Activated CD4-positive, alpha-beta memory T cell treated with anti-CD3 and anti-CD28 coated beads, Interleukin-2, amount 10 ng/mL, durations not matched to agents 7 days and 5 days (primary cell): ENCODE measurements at regions not wholly inside any gene's neighbourhood (a gene's known extent, or its start where the extent isn't known, plus 50 kb on each side); places are given as distances from the start of the nearest gene placed in this dataset.

Source experiments
- CTCF ChIA-PET: fragments of 350-600 bp; sonication (Branson Sonifier 250); formaldehyde crosslinking; loops from one replicate; lab custom pipeline; 2021; ENCODE audit warnings: antibody characterized with exemption, inconsistent platforms; lab: Charles Lee
- POLR2A ChIA-PET: fragments of 350-600 bp; sonication (Branson Sonifier 250); formaldehyde crosslinking; loops from one replicate; lab custom pipeline; 2021; ENCODE audit warnings: antibody characterized with exemption; lab: Charles Lee
- DNase-seq: peaks from one replicate; pipeline ENCODE4 v3.0.0-alpha.2; 2020
- H3K27ac Mint-ChIP-seq: one replicate; pipeline ENCODE4 v1.8.0; 2021; ENCODE audit warnings: mild to moderate bottlenecking, mixed read lengths
- H3K27me3 Mint-ChIP-seq: one replicate; pipeline ENCODE4 v1.8.0; 2021; ENCODE audit warnings: mixed read lengths
- H3K36me3 Mint-ChIP-seq: one replicate; pipeline ENCODE4 v1.8.0; 2021; ENCODE audit warnings: low read depth, mixed read lengths
- H3K4me1 Mint-ChIP-seq: one replicate; pipeline ENCODE4 v1.8.0; 2021; ENCODE audit warnings: mixed read lengths
- H3K4me3 Mint-ChIP-seq: one replicate; pipeline ENCODE4 v1.8.0; 2021; ENCODE audit warnings: mild to moderate bottlenecking, mixed read lengths
- H3K9me3 Mint-ChIP-seq: one replicate; pipeline ENCODE4 v1.8.0; 2021; ENCODE audit warnings: mixed read lengths

GRCh38 chr4:3673716-3674478 lies 92.3 kb upstream of the ADRA2C start:
- H3K27ac Mint-ChIP-seq, result no peak overlapping the region
- no peaks in the 10 kb centered on the region for H3K27me3 Mint-ChIP-seq
- no peak for DNase-seq
- no peaks in the 10 kb centered on the region for H3K36me3 Mint-ChIP-seq
- ChIA-PET CTCF (no interaction called here), POLR2A (no interaction called here)
- H3K4me3 Mint-ChIP-seq, result no peak overlapping the region
- no peaks in the 10 kb centered on the region for H3K9me3 Mint-ChIP-seq
- no peaks in the 10 kb centered on the region for H3K4me1 Mint-ChIP-seq

GRCh38 chr4:3673176-3673575 lies 93.0 kb upstream of the ADRA2C start:
- POLR2A ChIA-PET, result no interaction called here
- CTCF ChIA-PET, result no interaction called here
- H3K36me3 Mint-ChIP-seq, result no peaks in the 10 kb centered on the region

GRCh38 chr4:3672465-3672831 lies 93.7 kb upstream of the ADRA2C start:
- H3K9me3 Mint-ChIP-seq, result peaks cover 2% of the 10 kb centered on the region
- H3K36me3 Mint-ChIP-seq, result no peaks in the 10 kb centered on the region
- ChIA-PET CTCF (no interaction called here), POLR2A (no interaction called here)
- DNase-seq, result no peak
- no peaks in the 10 kb centered on the region for H3K27me3 Mint-ChIP-seq
- no peak overlapping the region for H3K4me3 Mint-ChIP-seq
- H3K4me1 Mint-ChIP-seq, result no peaks in the 10 kb centered on the region
- H3K27ac Mint-ChIP-seq, result no peak overlapping the region

More at GRCh38 chr4:3673176-3673575, 93.0 kb upstream of the ADRA2C start:
- no peak overlapping the region for H3K4me3 Mint-ChIP-seq
- H3K27ac Mint-ChIP-seq, result no peak overlapping the region
- no peak for DNase-seq
- H3K9me3 Mint-ChIP-seq, result no peaks in the 10 kb centered on the region
- no peaks in the 10 kb centered on the region for H3K4me1 Mint-ChIP-seq
- H3K27me3 Mint-ChIP-seq, result no peaks in the 10 kb centered on the region

GRCh38 chr4:3671571-3672464 lies 94.4 kb upstream of the ADRA2C start:
- peaks cover 4% of the 10 kb centered on the region for H3K9me3 Mint-ChIP-seq
- H3K27ac Mint-ChIP-seq, result no peak overlapping the region
- H3K27me3 Mint-ChIP-seq, result no peaks in the 10 kb centered on the region
- ChIA-PET CTCF (no interaction called here), POLR2A (no interaction called here)
- no peak for DNase-seq
- no peaks in the 10 kb centered on the region for H3K4me1 Mint-ChIP-seq
- H3K4me3 Mint-ChIP-seq, result no peak overlapping the region
- no peaks in the 10 kb centered on the region for H3K36me3 Mint-ChIP-seq

- Mint-ChIP-seq H3K36me3 (no peaks in the 10 kb centered on the region), H3K4me1 (no peaks in the 10 kb centered on the region), H3K27me3 (no peaks in the 10 kb centered on the region), H3K27ac (no peak overlapping the region), H3K4me3 (no peak overlapping the region), H3K9me3 (peaks cover 4% of the 10 kb centered on the region)
- DNase-seq, result no peak
- POLR2A ChIA-PET, result no interaction called here
- CTCF ChIA-PET, result no interaction called here
Observed at GRCh38 chr4:3670521-3671519, 95.4 kb upstream of the ADRA2C start.

- H3K36me3 Mint-ChIP-seq, result no peaks in the 10 kb centered on the region
- ChIA-PET POLR2A (no interaction called here), CTCF (no interaction called here)
- DNase-seq, result no peak
- H3K4me3 Mint-ChIP-seq, result no peak overlapping the region
- H3K4me1 Mint-ChIP-seq, result no peaks in the 10 kb centered on the region
- no peaks in the 10 kb centered on the region for H3K27me3 Mint-ChIP-seq
- H3K27ac Mint-ChIP-seq, result no peak overlapping the region
- peaks cover 4% of the 10 kb centered on the region for H3K9me3 Mint-ChIP-seq
Observed at GRCh38 chr4:3669553-3669949, 96.6 kb upstream of the ADRA2C start.

GRCh38 chr4:3668825-3669552 lies 97.2 kb upstream of the ADRA2C start:
- no peaks in the 10 kb centered on the region for H3K27me3 Mint-ChIP-seq
- no peak for DNase-seq
- H3K4me1 Mint-ChIP-seq, result no peaks in the 10 kb centered on the region
- ChIA-PET POLR2A (no interaction called here), CTCF (no interaction called here)
- H3K9me3 Mint-ChIP-seq, result peaks cover 4% of the 10 kb centered on the region
- no peak overlapping the region for H3K27ac Mint-ChIP-seq
- H3K4me3 Mint-ChIP-seq, result no peak overlapping the region
- no peaks in the 10 kb centered on the region for H3K36me3 Mint-ChIP-seq

- peaks cover 4% of the 10 kb centered on the region for H3K9me3 Mint-ChIP-seq
- no peak overlapping the region for H3K4me3 Mint-ChIP-seq
- ChIA-PET CTCF (no interaction called here), POLR2A (no interaction called here)
- no peak for DNase-seq
- H3K27ac Mint-ChIP-seq, result no peak overlapping the region
- H3K4me1 Mint-ChIP-seq, result no peaks in the 10 kb centered on the region
- H3K27me3 Mint-ChIP-seq, result no peaks in the 10 kb centered on the region
- no peaks in the 10 kb centered on the region for H3K36me3 Mint-ChIP-seq
Observed at GRCh38 chr4:3667258-3667657, 98.9 kb upstream of the ADRA2C start.

GRCh38 chr4:3666263-3666662 lies 99.9 kb upstream of the ADRA2C start:
- peaks cover 4% of the 10 kb centered on the region for H3K9me3 Mint-ChIP-seq
- no peaks in the 10 kb centered on the region for H3K27me3 Mint-ChIP-seq
- CTCF ChIA-PET, result no interaction called here
- H3K4me3 Mint-ChIP-seq, result no peak overlapping the region
- no peak for DNase-seq
- no peaks in the 10 kb centered on the region for H3K4me1 Mint-ChIP-seq
- POLR2A ChIA-PET, result no interaction called here
- no peak overlapping the region for H3K27ac Mint-ChIP-seq
- no peaks in the 10 kb centered on the region for H3K36me3 Mint-ChIP-seq

GRCh38 chr4:3665360-3665891 lies 100.8 kb upstream of the ADRA2C start:
- H3K4me3 Mint-ChIP-seq, result no peak overlapping the region
- no peaks in the 10 kb centered on the region for H3K4me1 Mint-ChIP-seq
- no peaks in the 10 kb centered on the region for H3K27me3 Mint-ChIP-seq
- CTCF ChIA-PET, result no interaction called here
- no peak for DNase-seq
- peaks cover 4% of the 10 kb centered on the region for H3K9me3 Mint-ChIP-seq
- no peak overlapping the region for H3K27ac Mint-ChIP-seq
- POLR2A ChIA-PET, result no interaction called here
- no peaks in the 10 kb centered on the region for H3K36me3 Mint-ChIP-seq

- Mint-ChIP-seq H3K4me1 (no peaks in the 10 kb centered on the region), H3K27ac (no peak overlapping the region), H3K36me3 (no peaks in the 10 kb centered on the region), H3K4me3 (no peak overlapping the region), H3K9me3 (peaks cover 4% of the 10 kb centered on the region), H3K27me3 (no peaks in the 10 kb centered on the region)
- POLR2A ChIA-PET, result no interaction called here
- DNase-seq, result no peak
- CTCF ChIA-PET, result no interaction called here
Observed at GRCh38 chr4:3663791-3664190, 102.4 kb upstream of the ADRA2C start.

GRCh38 chr4:3662516-3662915 lies 103.7 kb upstream of the ADRA2C start:
- Mint-ChIP-seq H3K4me3 (no peak overlapping the region), H3K4me1 (no peaks in the 10 kb centered on the region), H3K27ac (no peak overlapping the region), H3K9me3 (peaks cover 3% of the 10 kb centered on the region), H3K27me3 (no peaks in the 10 kb centered on the region), H3K36me3 (no peaks in the 10 kb centered on the region)
- DNase-seq, result no peak
- POLR2A ChIA-PET, result no interaction called here
- CTCF ChIA-PET, result no interaction called here
